H9 (cell line): ENCODE measurements at regions not wholly inside any gene's neighbourhood (a gene's known extent, or its start where the extent isn't known, plus 50 kb on each side); places are given as distances from the start of the nearest gene placed in this dataset.
A peak's percentile ranks its signal among the peaks of the same experiment; 100 is the strongest.

ENCODE experiments used
- DNase-seq: peaks from one replicate; pipeline ENCODE4 v3.0.0-alpha.2; 2017
- H2AFZ ChIP-seq: one replicate; pipeline ENCODE4 v1.6.1; 2013; ENCODE audit warnings: mild to moderate bottlenecking, low read length, control low read depth, moderate library complexity
- H2AK5ac ChIP-seq: 2 replicates; pipeline ENCODE4 v1.6.1; 2013; ENCODE audit warnings: low read length, control low read depth, mixed read lengths; ENCODE audit not compliant: insufficient read length
- H2BK120ac ChIP-seq: one replicate; pipeline ENCODE4 v1.6.1; 2013; ENCODE audit warnings: low read depth, mild to moderate bottlenecking, low read length, control low read depth, inconsistent platforms; ENCODE audit not compliant: poor library complexity, severe bottlenecking
- H2BK12ac ChIP-seq: 2 replicates; pipeline ENCODE4 v1.6.1; 2013; ENCODE audit warnings: low read length, control low read depth, mixed read lengths, low read depth; ENCODE audit not compliant: insufficient read length
- H2BK15ac ChIP-seq: 2 replicates; pipeline ENCODE4 v1.6.1; 2013; ENCODE audit warnings: low read depth, low read length, control low read depth
- H2BK20ac ChIP-seq: one replicate; pipeline ENCODE4 v1.6.1; 2013; ENCODE audit warnings: low read depth, mild to moderate bottlenecking, low read length, control low read depth, inconsistent platforms; ENCODE audit not compliant: poor library complexity, severe bottlenecking
- H2BK5ac ChIP-seq: 2 replicates; pipeline ENCODE4 v1.6.1; 2013; ENCODE audit warnings: low read length, control low read depth, mixed read lengths; ENCODE audit not compliant: insufficient read length
- H3K14ac ChIP-seq: 2 replicates; pipeline ENCODE4 v1.6.1; 2013; ENCODE audit warnings: low read length, control low read depth; ENCODE audit not compliant: insufficient read depth
- H3K18ac ChIP-seq: 2 replicates; pipeline ENCODE4 v1.6.1; 2013; ENCODE audit warnings: low read depth, mild to moderate bottlenecking, mixed read lengths, low read length, control low read depth; ENCODE audit not compliant: insufficient read length
- H3K23ac ChIP-seq: 2 replicates; pipeline ENCODE4 v1.6.1; 2013; ENCODE audit warnings: low read length, control low read depth, mixed read lengths, low read depth; ENCODE audit not compliant: insufficient read length
- H3K23me2 ChIP-seq: 2 replicates; pipeline ENCODE4 v1.6.1; 2013; ENCODE audit warnings: low read depth, mild to moderate bottlenecking, mixed read lengths, low read length, control low read depth; ENCODE audit not compliant: insufficient read length, poor library complexity, severe bottlenecking
- H3K27ac ChIP-seq: 2 replicates; pipeline ENCODE4 v1.5.1; 2013; ENCODE audit warnings: low read length, control low read depth, mixed read lengths, low read depth; ENCODE audit not compliant: insufficient read length
- H3K27me3 ChIP-seq: 2 replicates; pipeline ENCODE4 v1.6.1; 2013; ENCODE audit warnings: low read length, control low read depth, inconsistent platforms; ENCODE audit not compliant: insufficient read depth
- H3K4ac ChIP-seq: 2 replicates; pipeline ENCODE4 v1.6.1; 2013; ENCODE audit warnings: low read depth, mild to moderate bottlenecking, control low read depth, inconsistent platforms, low read length, moderate library complexity
- H3K4me1 ChIP-seq: 2 replicates; pipeline ENCODE4 v1.6.1; 2013; ENCODE audit warnings: low read length, control low read depth, inconsistent platforms; ENCODE audit not compliant: insufficient read depth
- H3K4me2 ChIP-seq: 2 replicates; pipeline ENCODE4 v1.6.1; 2013; ENCODE audit warnings: low read length, control low read depth, mixed read lengths; ENCODE audit not compliant: insufficient read length, insufficient read depth
- H3K56ac ChIP-seq: 2 replicates; pipeline ENCODE4 v1.6.1; 2013; ENCODE audit warnings: low read depth, mild to moderate bottlenecking, mixed read lengths, low read length, control low read depth; ENCODE audit not compliant: insufficient read length
- H3K79me1 ChIP-seq: 2 replicates; pipeline ENCODE4 v1.6.1; 2013; ENCODE audit warnings: low read depth, mild to moderate bottlenecking, moderate library complexity, low read length, control low read depth, inconsistent platforms; ENCODE audit not compliant: insufficient read depth, poor library complexity, severe bottlenecking
- H3K79me2 ChIP-seq: 2 replicates; pipeline ENCODE4 v1.6.1; 2013; ENCODE audit warnings: low read length, control low read depth, inconsistent platforms; ENCODE audit not compliant: insufficient read depth
- H3K9ac ChIP-seq: 2 replicates; pipeline ENCODE4 v1.6.1; 2013; ENCODE audit warnings: low read length, control low read depth, mixed read lengths; ENCODE audit not compliant: insufficient read length; ENCODE audit errors: extremely low read depth
- H3K9me3 ChIP-seq: one replicate; pipeline ENCODE4 v1.6.1; 2013; ENCODE audit warnings: low read depth, low read length, inconsistent platforms; ENCODE audit not compliant: control insufficient read depth
- H3T11ph ChIP-seq: one replicate; pipeline ENCODE4 v1.6.1; 2013; ENCODE audit warnings: mild to moderate bottlenecking, low read length, control low read depth, inconsistent platforms
- H4K20me1 ChIP-seq: one replicate; pipeline ENCODE4 v1.6.1; 2013; ENCODE audit not compliant: control insufficient read depth, insufficient read length, insufficient read depth
- H4K5ac ChIP-seq: 2 replicates; pipeline ENCODE4 v1.6.1; 2013; ENCODE audit warnings: low read depth, mild to moderate bottlenecking, mixed read lengths, low read length, control low read depth; ENCODE audit not compliant: insufficient read length
- H4K8ac ChIP-seq: replicated peaks from 2 replicates; pipeline ENCODE4 v1.6.1; 2013; ENCODE audit warnings: low read length, control low read depth, mixed read lengths, low read depth; ENCODE audit not compliant: insufficient read length
- H4K91ac ChIP-seq: 2 replicates; pipeline ENCODE4 v1.6.1; 2013; ENCODE audit warnings: low read depth, mild to moderate bottlenecking, moderate library complexity, mixed read lengths, low read length, control low read depth; ENCODE audit not compliant: insufficient read length
- H3K27ac Mint-ChIP-seq, 3 experiments: 2 replicates in 2 of 3; 3 replicates in 1 of 3; pipeline ENCODE4 v1.8.0; 2020 to 2021; ENCODE audit warnings: mixed read lengths in 3 of 3, mild to moderate bottlenecking in 1 of 3, moderate library complexity in 1 of 3
- H3K27me3 Mint-ChIP-seq: 2 replicates; pipeline ENCODE4 v1.8.0; 2021; ENCODE audit warnings: low read depth, mild to moderate bottlenecking, moderate library complexity, mixed read lengths
- H3K36me3 Mint-ChIP-seq, 3 experiments: 2 replicates in 2 of 3; 3 replicates in 1 of 3; pipeline ENCODE4 v1.8.0; 2020 to 2021; ENCODE audit warnings: low read depth in 3 of 3, mixed read lengths in 3 of 3; ENCODE audit not compliant: insufficient read depth in 1 of 3
- H3K4me1 Mint-ChIP-seq, 2 experiments: 2 replicates each; pipeline ENCODE4 v1.8.0; 2020; ENCODE audit warnings: mixed read lengths in 2 of 2
- H3K4me3 Mint-ChIP-seq, 2 experiments: 2 replicates in 1 of 2; 3 replicates in 1 of 2; pipeline ENCODE4 v1.8.0; 2020 to 2021; ENCODE audit warnings: mild to moderate bottlenecking in 2 of 2, mixed read lengths in 2 of 2, moderate library complexity in 1 of 2
- H3K9me3 Mint-ChIP-seq, 2 experiments: 2 replicates in 1 of 2; 3 replicates in 1 of 2; pipeline ENCODE4 v1.8.0; 2020; ENCODE audit warnings: mild to moderate bottlenecking in 2 of 2, mixed read lengths in 2 of 2, moderate library complexity in 1 of 2
- WGBS: extraction: QIAGEN DNeasy Blood & Tissue Kit; methylation state at CpG from one replicate; pipeline ENCODE4 v1.1.7; 2013; ENCODE audit warnings: missing lambda C conversion rate, low lambda C conversion rate, mixed read lengths; ENCODE audit not compliant: insufficient read length; ENCODE audit errors: extremely low coverage; 5-methylcytosine and 5-hydroxymethylcytosine counted together
- TF ChIP-seq, protein P1 (sequence below): fragments of 200-600 bp; sonication (generic); conservative IDR thresholded peaks from 3 replicates; pipeline ENCODE4 v1.8.0; 2021; ENCODE audit warnings: antibody characterized with exemption, mild to moderate bottlenecking

- H3K79me1 ChIP-seq: no peaks in the 10 kb centered on the region
- H3K23ac ChIP-seq: no peak overlapping the region
- H3K4me1 Mint-ChIP-seq: peaks cover 0 to 5% of the 10 kb centered on the region in 2 experiments; a peak in 1 of 4 replicates
- H3K23me2 ChIP-seq: no peaks in the 10 kb centered on the region
- no peak overlapping the region for H3K18ac ChIP-seq
- peak overlapping the region; percentile 71 to 88 for H3K4me3 Mint-ChIP-seq
- H2AFZ ChIP-seq: no peak overlapping the region
- TF ChIP-seq, protein P1, sequence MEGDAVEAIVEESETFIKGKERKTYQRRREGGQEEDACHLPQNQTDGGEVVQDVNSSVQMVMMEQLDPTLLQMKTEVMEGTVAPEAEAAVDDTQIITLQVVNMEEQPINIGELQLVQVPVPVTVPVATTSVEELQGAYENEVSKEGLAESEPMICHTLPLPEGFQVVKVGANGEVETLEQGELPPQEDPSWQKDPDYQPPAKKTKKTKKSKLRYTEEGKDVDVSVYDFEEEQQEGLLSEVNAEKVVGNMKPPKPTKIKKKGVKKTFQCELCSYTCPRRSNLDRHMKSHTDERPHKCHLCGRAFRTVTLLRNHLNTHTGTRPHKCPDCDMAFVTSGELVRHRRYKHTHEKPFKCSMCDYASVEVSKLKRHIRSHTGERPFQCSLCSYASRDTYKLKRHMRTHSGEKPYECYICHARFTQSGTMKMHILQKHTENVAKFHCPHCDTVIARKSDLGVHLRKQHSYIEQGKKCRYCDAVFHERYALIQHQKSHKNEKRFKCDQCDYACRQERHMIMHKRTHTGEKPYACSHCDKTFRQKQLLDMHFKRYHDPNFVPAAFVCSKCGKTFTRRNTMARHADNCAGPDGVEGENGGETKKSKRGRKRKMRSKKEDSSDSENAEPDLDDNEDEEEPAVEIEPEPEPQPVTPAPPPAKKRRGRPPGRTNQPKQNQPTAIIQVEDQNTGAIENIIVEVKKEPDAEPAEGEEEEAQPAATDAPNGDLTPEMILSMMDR: no peak
- peaks cover 10% of the 10 kb centered on the region for H3K27me3 Mint-ChIP-seq
- no peak overlapping the region for H2BK5ac ChIP-seq
- H3K36me3 Mint-ChIP-seq: peaks cover 0 to 3% (median 0%) of the 10 kb centered on the region in 3 experiments; a peak in 1 of 7 replicates
- H3K14ac ChIP-seq: no peak overlapping the region
- H3K4ac ChIP-seq: no peak overlapping the region
- no peak overlapping the region for H3K9ac ChIP-seq
- no peak overlapping the region for H3K56ac ChIP-seq
- no peaks in the 10 kb centered on the region for H3K27me3 ChIP-seq
- no peak overlapping the region for H2AK5ac ChIP-seq
- H3T11ph ChIP-seq: no peak overlapping the region
- no CpG with 5 or more reads among the region's 11 CpGs for WGBS
- no peaks in the 10 kb centered on the region for H3K79me2 ChIP-seq
- H4K8ac ChIP-seq: no peak overlapping the region
- no peak overlapping the region for H2BK120ac ChIP-seq
- no peak overlapping the region for H4K91ac ChIP-seq
- H3K9me3 Mint-ChIP-seq: peaks cover 60 to 64% of the 10 kb centered on the region in 2 experiments
- H2BK20ac ChIP-seq: no peak overlapping the region
- no peak overlapping the region for H4K5ac ChIP-seq
- H3K27ac Mint-ChIP-seq: no peak overlapping the region
- no peaks in the 10 kb centered on the region for H3K4me1 ChIP-seq
- H3K9me3 ChIP-seq: no peaks in the 10 kb centered on the region
- H4K20me1 ChIP-seq: no peaks in the 10 kb centered on the region
- peak overlapping the region; percentile 41 for H3K4me2 ChIP-seq
- no peak overlapping the region for H2BK12ac ChIP-seq
- H3K27ac ChIP-seq: no peak overlapping the region
- no peak overlapping the region for H2BK15ac ChIP-seq
- no peak for DNase-seq
These were observed 59.0 kb upstream of the DYNLT3 start for GRCh38 chrX:37906357-37906756.
